CD4-positive, alpha-beta T cell treated with Interleukin-17A for 1 hour (primary cell): ENCODE measurements at regions not wholly inside any gene's neighbourhood (a gene's known extent, or its start where the extent isn't known, plus 50 kb on each side); places are given as distances from the start of the nearest gene placed in this dataset.

Experiments used
- DNase-seq: peaks from one replicate; pipeline ENCODE4 v3.0.0-alpha.2; 2020

- no peak for DNase-seq
Measured at GRCh38 chr6:141029908-141030307, 1102.8 kb upstream of the GJE1 start.

GRCh38 chr6:141028791-141029280 lies 1103.9 kb upstream of the GJE1 start:
- no peak for DNase-seq

- no peak for DNase-seq
Measured at GRCh38 chr6:141026504-141026903, 1106.2 kb upstream of the GJE1 start.

DNA sequence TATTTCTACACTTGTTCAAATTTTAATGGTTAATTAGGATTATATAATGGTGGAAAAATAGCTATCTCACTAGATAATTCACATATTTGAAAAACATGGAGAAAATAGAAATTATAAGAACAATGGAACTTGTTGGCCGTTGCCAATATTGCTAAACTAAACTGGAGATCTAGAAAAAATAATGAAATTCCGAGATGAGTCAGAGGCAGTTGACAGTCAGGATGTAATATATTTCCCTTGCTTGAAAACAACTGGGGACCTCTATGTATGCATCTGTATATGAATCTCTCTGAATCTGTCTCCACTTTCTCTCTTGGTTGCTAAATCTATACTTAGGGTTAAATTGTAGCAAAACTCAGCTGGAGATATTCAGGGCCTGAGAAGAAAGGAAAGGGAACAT lies 1108.2 kb upstream of the GJE1 start:
- DNase-seq: no peak

DNA sequence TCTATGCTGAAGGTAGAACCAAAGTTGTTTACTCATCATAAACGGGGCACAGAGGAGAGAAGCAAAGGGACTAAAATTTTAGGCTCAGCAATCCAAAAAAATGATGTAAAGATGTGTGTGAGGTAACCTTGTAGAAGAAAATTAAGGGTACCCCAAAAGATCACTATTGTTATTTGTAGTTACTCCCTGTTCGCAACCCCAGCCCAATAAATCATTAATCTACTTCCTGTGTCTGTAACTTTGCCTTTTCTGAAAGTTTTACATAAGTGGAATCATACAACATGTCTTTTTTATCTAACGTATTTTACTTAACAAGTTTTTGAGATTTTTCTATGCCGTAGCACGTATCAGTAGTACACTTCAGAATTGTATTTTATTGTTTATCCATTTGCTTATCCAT lies 1114.8 kb upstream of the GJE1 start:
- no peak for DNase-seq

DNA sequence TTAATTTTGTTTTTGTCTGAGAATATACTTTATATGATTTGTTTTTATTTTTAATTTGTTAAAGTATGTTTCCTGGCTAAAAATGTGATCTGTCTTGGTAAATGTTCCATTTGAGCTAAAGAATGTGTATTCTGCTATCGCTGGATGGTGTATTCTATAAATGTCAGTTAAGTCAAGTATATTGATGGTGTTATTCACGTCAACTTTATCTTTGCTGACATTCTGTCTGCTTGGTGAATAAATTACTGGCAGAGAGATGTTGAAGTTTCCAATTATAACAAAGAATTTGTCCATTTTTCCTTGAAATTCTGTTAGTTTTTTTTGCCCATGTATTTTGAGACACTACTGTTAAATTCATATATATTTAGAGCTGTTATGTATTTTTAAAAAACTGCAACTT lies 1131.8 kb upstream of the GJE1 start:
- DNase-seq: no peak

- no peak for DNase-seq
Measured at GRCh38 chr6:140993515-140993914, 1139.2 kb upstream of the GJE1 start.

- no peak for DNase-seq
Measured at GRCh38 chr6:140992678-140993077, 1140.0 kb upstream of the GJE1 start.

DNA sequence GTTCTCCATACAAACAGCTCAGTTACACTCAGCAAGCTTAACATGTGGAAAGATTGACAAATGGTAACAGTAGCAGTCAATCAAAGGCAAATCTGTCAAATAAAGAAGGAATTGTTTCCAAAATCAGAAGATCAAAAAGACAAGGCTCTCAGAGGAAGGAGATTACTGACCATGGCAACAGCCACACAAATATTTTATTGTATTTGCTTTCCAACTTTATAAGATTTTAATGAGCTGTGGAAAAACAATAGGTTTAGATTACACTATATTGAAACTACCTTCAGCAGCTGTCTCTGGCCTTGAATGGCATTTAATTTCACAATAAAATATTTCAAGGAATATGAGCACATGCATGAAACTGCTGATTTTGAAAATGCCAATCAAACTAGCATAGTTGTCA lies 1143.9 kb upstream of the GJE1 start:
- DNase-seq: no peak

- no peak for DNase-seq
Measured at GRCh38 chr6:140987364-140988155, 1145.2 kb upstream of the GJE1 start.

DNA sequence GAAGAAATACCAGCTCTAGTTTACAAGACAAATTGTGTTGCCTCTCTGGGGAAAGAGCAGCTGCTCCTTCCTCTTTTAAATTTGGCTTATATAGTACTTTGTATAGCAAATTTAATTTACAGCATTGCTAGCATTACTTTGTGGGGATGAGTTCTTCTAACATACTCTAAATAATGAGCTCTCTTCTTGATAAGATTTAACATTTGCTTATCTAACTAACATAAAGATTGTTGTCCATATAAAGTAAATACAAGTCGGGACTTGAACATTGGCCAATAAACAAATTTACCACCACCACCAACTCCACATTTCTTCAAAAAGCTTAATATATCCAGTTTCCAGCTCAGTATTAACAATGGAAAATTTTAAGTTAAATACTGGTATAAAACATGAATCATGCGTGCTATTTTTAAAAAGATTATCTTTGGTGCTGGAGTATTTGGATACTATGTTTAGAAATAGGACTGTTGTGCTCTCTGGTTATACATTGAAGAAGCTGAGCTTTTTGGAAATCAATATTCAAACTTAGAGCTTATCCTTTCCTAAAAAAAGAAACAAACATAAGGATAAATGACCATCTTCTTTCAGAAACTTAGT lies 1146.9 kb upstream of the GJE1 start:
- no peak for DNase-seq

- no peak for DNase-seq
Measured at GRCh38 chr6:140980265-140980887, 1152.3 kb upstream of the GJE1 start.

DNA sequence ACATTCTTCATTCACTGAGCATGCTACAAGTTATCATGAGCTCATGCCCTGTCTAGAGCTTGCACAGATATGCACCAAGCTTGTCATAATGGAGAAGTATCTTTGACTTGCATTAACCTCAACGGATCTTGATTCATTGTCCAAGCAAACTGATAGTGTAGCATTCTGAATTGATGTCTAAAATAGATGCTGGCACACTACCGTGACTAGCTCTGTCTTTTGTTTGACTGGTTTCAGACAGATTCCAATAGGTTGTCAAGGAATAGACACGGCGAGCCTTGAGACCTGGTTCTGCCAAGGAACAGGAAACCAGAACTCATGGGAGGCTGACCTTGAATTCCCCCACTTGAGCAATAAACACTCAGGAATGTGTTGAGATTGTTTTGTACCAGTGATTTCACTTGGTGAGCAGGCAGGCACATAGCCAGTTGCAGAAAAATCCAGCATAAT lies 1153.1 kb upstream of the GJE1 start:
- no peak for DNase-seq

GRCh38 chr6:140977403-140977802 lies 1155.3 kb upstream of the GJE1 start:
- no peak for DNase-seq

DNA sequence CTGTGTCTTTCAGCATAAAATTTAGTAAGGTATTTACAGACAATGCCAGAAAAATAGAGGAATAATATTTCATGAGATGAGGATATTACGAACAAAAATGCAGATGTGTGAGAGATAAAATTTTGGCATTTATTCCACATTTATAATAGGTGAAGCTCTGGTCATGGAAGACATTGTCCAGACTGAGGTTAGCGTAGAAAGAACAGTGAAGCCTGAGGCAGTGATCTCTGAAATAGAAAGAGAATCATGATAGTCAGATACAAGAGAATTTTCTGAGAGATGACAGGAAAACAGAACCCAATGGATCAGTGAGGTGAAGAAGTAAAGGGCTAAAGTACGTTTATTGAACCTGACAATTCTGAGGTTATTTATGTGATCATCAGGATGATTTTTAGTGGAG lies 1155.9 kb upstream of the GJE1 start:
- DNase-seq: no peak

DNA sequence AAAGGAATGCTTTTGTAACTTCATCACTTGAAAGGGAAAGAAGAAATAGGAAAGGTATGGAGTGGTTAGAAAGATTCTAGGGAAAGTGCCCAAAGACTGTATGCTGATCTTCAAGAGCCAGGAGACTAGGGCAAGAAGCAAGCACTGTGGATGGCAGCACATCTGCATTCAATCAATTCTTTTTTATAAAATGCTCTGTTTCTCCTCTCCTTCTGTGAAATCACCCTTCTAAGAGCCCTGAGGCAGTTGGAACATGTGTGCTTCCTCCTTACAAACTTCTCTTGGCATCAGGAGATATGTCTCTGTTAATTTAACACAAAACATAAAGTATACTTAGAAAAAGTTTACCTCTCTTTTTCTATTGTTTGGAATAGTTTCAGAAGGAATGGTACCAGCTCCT lies 1162.2 kb upstream of the GJE1 start:
- no peak for DNase-seq

DNA sequence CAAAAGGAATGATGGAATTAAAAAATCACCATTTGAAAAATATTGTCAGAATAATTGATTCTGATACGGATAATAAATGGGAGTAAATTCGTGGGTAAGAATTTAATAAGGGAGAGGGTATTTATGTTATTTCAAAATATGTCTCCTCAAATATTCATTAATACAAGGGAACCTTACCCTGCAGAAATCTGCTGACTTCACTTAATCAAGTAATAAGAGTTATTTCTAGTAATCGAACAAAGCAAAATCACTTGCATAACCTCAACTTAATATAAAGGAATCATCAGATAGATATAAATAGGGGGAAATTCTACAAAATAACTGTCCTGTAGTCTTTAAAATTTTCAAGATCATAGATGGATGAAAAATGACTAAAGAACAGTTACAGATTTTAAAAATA lies 1164.7 kb upstream of the GJE1 start:
- DNase-seq: no peak

DNA sequence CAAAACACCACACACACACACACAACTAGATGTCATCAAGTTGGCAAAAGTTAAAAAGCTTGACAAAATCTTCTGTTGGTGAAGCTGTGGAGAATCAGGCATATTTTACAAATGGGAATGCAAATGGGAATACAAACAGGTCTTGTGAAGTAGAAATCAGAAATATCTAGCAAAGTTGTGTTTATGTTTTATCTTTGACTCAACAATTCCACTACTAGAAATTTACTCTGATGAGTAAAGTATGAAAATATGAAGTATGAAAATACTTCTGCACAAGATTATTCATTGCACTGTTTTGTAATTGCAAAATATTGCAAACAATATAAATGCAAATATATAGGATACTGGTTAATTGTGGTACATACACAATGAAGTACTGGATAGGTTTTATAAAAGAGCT lies 1166.0 kb upstream of the GJE1 start:
- DNase-seq: no peak

GRCh38 chr6:140960566-140960965 lies 1172.2 kb upstream of the GJE1 start:
- DNase-seq: no peak

- DNase-seq: no peak
Measured at GRCh38 chr6:140957386-140957785, 1175.3 kb upstream of the GJE1 start.

- no peak for DNase-seq
Measured at GRCh38 chr6:140956571-140957369, 1176.0 kb upstream of the GJE1 start.

DNA sequence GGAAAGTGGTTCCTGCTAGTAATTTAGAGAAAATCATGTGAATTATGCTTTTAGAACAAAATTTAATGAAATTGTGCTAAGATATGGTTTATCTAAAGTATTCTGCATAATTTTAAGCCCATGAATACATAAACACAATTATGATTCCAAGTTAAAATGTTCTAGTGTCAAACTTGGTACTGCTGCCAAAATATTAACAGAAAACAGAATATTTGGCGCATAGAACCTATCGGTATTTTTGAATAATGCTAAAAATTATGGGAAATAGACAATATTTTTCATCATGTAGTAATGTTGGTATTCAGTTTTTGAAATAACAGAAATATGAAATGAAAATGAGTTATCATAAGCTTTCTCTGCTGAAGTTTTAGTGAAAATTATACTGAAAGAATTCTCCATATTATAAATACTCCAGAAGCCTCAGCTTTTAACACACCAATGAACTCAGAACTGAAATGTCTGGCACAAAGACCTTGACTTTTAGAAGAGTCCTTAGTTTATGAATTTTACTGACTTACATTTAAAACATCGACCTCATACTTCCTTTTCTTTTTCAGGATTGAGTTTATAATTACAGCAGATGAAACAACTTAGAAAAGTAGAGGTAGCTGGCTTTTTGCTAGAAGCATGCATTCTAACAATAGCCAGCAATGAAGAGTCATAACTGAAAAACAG lies 1192.3 kb upstream of the GJE1 start:
- DNase-seq: no peak

- no peak for DNase-seq
Measured at GRCh38 chr6:140932909-140933308, 1199.8 kb upstream of the GJE1 start.
